Osteoblast (primary cell): ENCODE measurements at regions not wholly inside any gene's neighbourhood (a gene's known extent, or its start where the extent isn't known, plus 50 kb on each side); places are given as distances from the start of the nearest gene placed in this dataset.
"Not testable (repeated sequence)": the region's sequence is repeated elsewhere in the genome, so short reads cannot be mapped to it uniquely, and the experiment has no call there.

Experiments used
- DNase-seq: peaks from one replicate; pipeline ENCODE4 v3.0.0; 2011; ENCODE audit warnings: low spot score, mixed read lengths; ENCODE audit not compliant: insufficient read length; ENCODE audit errors: missing footprints
- H2AFZ ChIP-seq: 2 replicates; pipeline ENCODE4 v1.6.0; 2011; ENCODE audit warnings: mild to moderate bottlenecking, low read length
- H3K27ac ChIP-seq: 2 replicates; pipeline ENCODE4 v1.5.1; 2011; ENCODE audit warnings: mild to moderate bottlenecking, low read depth, low read length, moderate library complexity
- H3K27me3 ChIP-seq: 2 replicates; pipeline ENCODE4 v1.6.0; 2012; ENCODE audit warnings: mild to moderate bottlenecking, control low read depth, inconsistent platforms, low read length, moderate library complexity; ENCODE audit not compliant: insufficient read depth
- H3K36me3 ChIP-seq: 2 replicates; pipeline ENCODE4 v1.5.1; 2011; ENCODE audit warnings: mild to moderate bottlenecking, low read length, control low read depth, moderate library complexity; ENCODE audit not compliant: insufficient read depth
- H3K4me1 ChIP-seq: 2 replicates; pipeline ENCODE4 v1.5.1; 2011; ENCODE audit warnings: mild to moderate bottlenecking, low read length, control low read depth, moderate library complexity; ENCODE audit not compliant: insufficient read depth
- H3K4me2 ChIP-seq: 2 replicates; pipeline ENCODE4 v1.6.0; 2011; ENCODE audit warnings: mild to moderate bottlenecking, low read length; ENCODE audit not compliant: insufficient read depth
- H3K4me3 ChIP-seq: fragments of 200-600 bp; sonication (generic); 3 replicates; pipeline ENCODE4 v1.5.1; 2012; ENCODE audit warnings: mild to moderate bottlenecking, low read length, inconsistent platforms; ENCODE audit not compliant: insufficient read depth
- H3K79me2 ChIP-seq: 2 replicates; pipeline ENCODE4 v1.6.0; 2012; ENCODE audit warnings: mild to moderate bottlenecking, low read length, control low read depth, inconsistent platforms; ENCODE audit not compliant: insufficient read depth
- H3K9me3 ChIP-seq: 2 replicates; pipeline ENCODE4 v1.5.1; 2011; ENCODE audit warnings: low read depth, low read length, control low read depth
- H4K20me1 ChIP-seq: 2 replicates; pipeline ENCODE4 v1.6.0; 2012; ENCODE audit warnings: mild to moderate bottlenecking, low read length, control low read depth; ENCODE audit not compliant: insufficient read depth
- TF ChIP-seq, protein P1 (sequence below): IDR thresholded peaks from 2 replicates; pipeline ENCODE4 v1.5.1; 2011; ENCODE audit warnings: mild to moderate bottlenecking, low read depth, low read length, moderate library complexity; ENCODE audit errors: extremely low read depth

DNA sequence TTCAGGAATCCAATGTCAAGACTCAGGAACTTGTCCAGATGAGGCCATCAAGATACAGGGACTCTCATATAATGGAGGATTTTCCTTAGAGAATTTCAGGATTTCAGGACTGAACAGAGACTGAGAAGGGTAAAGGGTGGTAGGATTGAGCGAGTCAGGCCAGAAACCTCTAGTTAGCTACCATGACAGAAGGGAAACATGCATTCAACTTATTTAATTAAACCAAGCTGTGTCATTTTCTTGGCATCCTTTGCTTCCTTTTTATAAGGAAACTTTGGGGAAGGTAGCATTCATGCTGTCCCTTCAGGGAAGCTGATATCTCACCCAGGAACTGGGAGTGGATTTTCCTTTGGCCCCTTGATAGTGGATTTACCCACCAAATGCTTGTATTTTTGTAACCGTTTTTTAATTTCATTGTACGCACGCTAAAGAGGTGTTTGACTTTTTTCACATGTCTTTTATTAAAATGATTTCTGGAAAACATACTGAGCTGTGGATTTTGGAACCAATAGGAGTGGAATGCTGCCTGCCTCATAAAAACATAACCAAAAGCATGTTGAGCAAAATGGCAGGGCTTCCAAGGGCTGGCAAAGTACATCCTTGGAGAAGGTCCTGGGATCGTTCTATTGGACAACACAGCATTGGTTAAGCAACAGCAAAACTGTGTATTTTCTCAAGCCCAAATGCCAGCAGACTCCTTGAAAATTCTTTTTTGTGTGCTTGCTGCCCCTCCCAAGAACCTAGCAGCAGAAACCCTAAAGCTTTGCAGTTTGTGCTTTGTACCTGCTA lies 104.5 kb downstream of the CXCL12 start:
- H2AFZ ChIP-seq: no peak overlapping the region
- no peak overlapping the region for H3K4me3 ChIP-seq
- no peaks in the 10 kb centered on the region for H4K20me1 ChIP-seq
- no peaks in the 10 kb centered on the region for H3K79me2 ChIP-seq
- H3K27me3 ChIP-seq: no peaks in the 10 kb centered on the region
- peaks cover 6% of the 10 kb centered on the region for H3K4me1 ChIP-seq
- no peak overlapping the region for H3K27ac ChIP-seq
- H3K9me3 ChIP-seq: no peaks in the 10 kb centered on the region
- TF ChIP-seq, protein P1, sequence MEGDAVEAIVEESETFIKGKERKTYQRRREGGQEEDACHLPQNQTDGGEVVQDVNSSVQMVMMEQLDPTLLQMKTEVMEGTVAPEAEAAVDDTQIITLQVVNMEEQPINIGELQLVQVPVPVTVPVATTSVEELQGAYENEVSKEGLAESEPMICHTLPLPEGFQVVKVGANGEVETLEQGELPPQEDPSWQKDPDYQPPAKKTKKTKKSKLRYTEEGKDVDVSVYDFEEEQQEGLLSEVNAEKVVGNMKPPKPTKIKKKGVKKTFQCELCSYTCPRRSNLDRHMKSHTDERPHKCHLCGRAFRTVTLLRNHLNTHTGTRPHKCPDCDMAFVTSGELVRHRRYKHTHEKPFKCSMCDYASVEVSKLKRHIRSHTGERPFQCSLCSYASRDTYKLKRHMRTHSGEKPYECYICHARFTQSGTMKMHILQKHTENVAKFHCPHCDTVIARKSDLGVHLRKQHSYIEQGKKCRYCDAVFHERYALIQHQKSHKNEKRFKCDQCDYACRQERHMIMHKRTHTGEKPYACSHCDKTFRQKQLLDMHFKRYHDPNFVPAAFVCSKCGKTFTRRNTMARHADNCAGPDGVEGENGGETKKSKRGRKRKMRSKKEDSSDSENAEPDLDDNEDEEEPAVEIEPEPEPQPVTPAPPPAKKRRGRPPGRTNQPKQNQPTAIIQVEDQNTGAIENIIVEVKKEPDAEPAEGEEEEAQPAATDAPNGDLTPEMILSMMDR: no peak
- no peak for DNase-seq
- H3K36me3 ChIP-seq: no peaks in the 10 kb centered on the region
- H3K4me2 ChIP-seq: no peak overlapping the region

DNA sequence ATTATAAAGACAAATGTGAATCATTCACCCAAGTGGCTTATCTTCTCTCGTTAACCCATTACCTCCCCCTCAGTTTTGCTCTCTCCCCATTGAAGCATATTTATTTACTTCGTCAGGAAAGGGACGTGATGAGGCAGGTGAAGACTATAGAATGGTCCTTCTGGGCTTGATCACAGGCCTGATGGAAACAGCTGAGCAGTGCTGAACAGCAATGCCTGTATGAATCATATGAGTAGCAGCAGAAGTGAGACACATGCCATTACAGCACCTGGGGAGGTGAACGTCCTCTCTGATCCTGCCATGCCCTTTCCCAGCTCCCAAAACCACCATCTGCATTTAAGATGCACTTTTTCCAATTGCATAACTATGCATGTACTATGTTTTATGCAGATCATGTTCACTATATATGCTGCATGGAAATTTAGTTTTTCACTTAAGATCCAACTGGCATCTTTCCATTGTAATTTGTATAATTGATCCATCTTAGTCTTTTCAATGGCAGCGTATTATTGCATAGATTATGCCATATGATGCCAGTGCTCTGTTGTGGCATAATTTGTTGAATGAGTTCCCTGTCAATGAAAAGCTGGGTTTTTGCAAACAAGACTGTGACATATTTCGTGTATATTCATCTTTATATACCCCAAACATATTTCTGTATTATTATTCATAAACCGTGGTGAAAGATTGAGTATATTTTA lies 105.3 kb downstream of the CXCL12 start:
- Histone ChIP-seq H3K36me3 (no peaks in the 10 kb centered on the region), H3K27ac (no peak overlapping the region), H3K4me1 (peaks cover 6% of the 10 kb centered on the region), H3K4me3 (no peak overlapping the region), H4K20me1 (no peaks in the 10 kb centered on the region), H2AFZ (no peak overlapping the region), H3K4me2 (no peak overlapping the region), H3K79me2 (no peaks in the 10 kb centered on the region), H3K9me3 (no peaks in the 10 kb centered on the region), H3K27me3 (no peaks in the 10 kb centered on the region)
- TF ChIP-seq, protein P1: no peak
- peak; percentile 23 for DNase-seq

DNA sequence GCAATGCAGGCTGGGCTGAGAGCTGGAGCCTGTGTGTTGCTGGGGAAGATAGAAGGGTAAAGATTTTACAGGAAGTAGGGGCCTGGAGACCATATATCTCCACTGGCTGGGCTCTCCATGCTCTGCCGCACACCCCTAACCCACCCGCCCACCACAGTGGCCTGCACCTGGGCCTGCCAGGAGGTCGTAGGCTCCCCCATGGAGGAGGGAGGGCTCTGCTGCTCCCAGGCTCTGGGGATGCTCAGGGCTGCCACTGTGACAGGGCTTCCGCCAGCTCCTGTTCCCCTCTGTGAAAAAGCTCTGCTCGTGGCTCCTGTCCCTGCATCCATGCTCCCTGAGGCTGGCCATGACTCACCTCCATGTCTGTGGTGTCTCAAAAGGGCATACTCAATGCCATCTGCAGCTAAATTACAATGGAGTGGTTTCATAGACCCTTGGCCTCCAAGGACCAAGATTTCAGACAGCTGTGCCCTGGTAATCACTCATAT lies 106.0 kb downstream of the CXCL12 start:
- no peak overlapping the region for H3K27ac ChIP-seq
- no peaks in the 10 kb centered on the region for H3K79me2 ChIP-seq
- no peaks in the 10 kb centered on the region for H4K20me1 ChIP-seq
- H3K36me3 ChIP-seq: no peaks in the 10 kb centered on the region
- H2AFZ ChIP-seq: no peak overlapping the region
- H3K4me3 ChIP-seq: no peak overlapping the region
- H3K27me3 ChIP-seq: no peaks in the 10 kb centered on the region
- DNase-seq: peak; percentile 81
- no peak overlapping the region for H3K4me2 ChIP-seq
- peaks cover 6% of the 10 kb centered on the region for H3K4me1 ChIP-seq
- TF ChIP-seq, protein P1: no peak
- no peaks in the 10 kb centered on the region for H3K9me3 ChIP-seq

DNA sequence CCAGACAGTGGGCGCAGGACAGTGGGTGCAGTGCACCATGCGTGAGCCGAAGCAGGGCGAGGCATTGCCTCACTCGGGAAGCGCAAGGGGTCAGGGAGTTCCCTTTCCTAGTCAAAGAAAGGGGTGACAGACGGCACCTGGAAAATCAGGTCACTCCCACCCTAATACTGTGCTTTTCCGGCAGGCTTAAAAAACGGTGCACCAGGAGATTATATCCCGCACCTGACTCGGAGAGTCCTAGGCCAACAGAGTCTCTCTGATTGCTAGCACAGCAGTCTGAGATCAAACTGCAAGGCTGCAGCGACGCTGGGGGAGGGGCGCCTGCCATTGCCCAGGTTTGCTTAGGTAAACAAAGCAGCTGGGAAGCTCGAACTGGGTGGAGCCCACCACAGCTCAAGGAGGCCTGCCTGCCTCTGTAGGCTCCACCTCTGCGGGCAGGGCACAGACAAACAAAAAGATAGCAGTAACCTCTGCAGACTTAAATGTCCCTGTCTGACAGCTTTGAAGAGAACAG lies 116.4 kb downstream of the CXCL12 start:
- H4K20me1 ChIP-seq, H3K79me2 ChIP-seq, H3K27ac ChIP-seq, H3K9me3 ChIP-seq, H3K4me2 ChIP-seq, H3K4me3 ChIP-seq, DNase-seq, H2AFZ ChIP-seq, H3K27me3 ChIP-seq, H3K36me3 ChIP-seq: not testable (repeated sequence)
- peaks cover 10% of the 10 kb centered on the region for H3K4me1 ChIP-seq
